ENCODE measurements at regions not wholly inside any gene's neighbourhood (a gene's known extent, or its start where the extent isn't known, plus 50 kb on each side); places are given as distances from the start of the nearest gene placed in this dataset.

DNA sequence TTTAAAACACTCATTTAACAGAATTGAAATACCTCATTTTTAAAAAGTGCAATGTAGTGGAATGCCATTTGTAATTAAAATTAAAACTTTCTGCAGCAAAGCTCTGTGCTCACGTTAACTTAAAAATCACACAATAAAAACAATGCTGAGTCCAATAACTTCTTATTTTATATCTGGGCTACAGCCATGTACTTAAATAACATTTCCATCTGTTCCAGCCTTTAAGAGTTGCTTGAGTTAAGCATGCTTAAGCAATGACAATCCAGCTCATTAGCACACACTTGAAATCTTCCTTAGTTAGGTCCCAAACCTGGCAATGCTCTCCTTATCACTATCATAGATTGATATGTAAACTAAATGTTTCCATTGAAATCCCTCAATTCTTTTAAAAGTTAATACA, 132.3 kb upstream of the CDH12 start:
- TF ChIP-seq, protein P1, sequence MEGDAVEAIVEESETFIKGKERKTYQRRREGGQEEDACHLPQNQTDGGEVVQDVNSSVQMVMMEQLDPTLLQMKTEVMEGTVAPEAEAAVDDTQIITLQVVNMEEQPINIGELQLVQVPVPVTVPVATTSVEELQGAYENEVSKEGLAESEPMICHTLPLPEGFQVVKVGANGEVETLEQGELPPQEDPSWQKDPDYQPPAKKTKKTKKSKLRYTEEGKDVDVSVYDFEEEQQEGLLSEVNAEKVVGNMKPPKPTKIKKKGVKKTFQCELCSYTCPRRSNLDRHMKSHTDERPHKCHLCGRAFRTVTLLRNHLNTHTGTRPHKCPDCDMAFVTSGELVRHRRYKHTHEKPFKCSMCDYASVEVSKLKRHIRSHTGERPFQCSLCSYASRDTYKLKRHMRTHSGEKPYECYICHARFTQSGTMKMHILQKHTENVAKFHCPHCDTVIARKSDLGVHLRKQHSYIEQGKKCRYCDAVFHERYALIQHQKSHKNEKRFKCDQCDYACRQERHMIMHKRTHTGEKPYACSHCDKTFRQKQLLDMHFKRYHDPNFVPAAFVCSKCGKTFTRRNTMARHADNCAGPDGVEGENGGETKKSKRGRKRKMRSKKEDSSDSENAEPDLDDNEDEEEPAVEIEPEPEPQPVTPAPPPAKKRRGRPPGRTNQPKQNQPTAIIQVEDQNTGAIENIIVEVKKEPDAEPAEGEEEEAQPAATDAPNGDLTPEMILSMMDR (conservative IDR thresholded peaks at IDR 0.05), result no peak
- H3K27ac Mint-ChIP-seq, result no peak overlapping the region
- H3K4ac ChIP-seq (ENCODE audit: low read depth, low read length), result no peak overlapping the region
- H3K27me3 Mint-ChIP-seq (ENCODE audit: low read depth), result no peaks in the 10 kb centered on the region
- DNase-seq, result no peak
- H3K36me3 Mint-ChIP-seq (ENCODE audit: insufficient read depth in 1 of 3, low read depth in 3 of 3), result no peaks in the 10 kb centered on the region
- H2BK15ac ChIP-seq (ENCODE audit: low read depth, low read length), result no peak overlapping the region
- H3K4me1 Mint-ChIP-seq, result no peaks in the 10 kb centered on the region
- no peak overlapping the region for H3K27ac ChIP-seq (ENCODE audit: insufficient read length, low read depth, low read length)
- H3K4me2 ChIP-seq (ENCODE audit: insufficient read depth, insufficient read length, low read length), result no peak overlapping the region
- no peak overlapping the region for H3K56ac ChIP-seq (ENCODE audit: insufficient read length, low read depth, low read length)
- WGBS (ENCODE audit: extremely low coverage, insufficient read length, low lambda C conversion rate), result no CpG with 5 or more reads among the region's 1 CpG
- H3K27me3 ChIP-seq (ENCODE audit: insufficient read depth, low read length), result no peaks in the 10 kb centered on the region
- no peak overlapping the region for H2BK12ac ChIP-seq (ENCODE audit: insufficient read length, low read depth, low read length)
- no peak overlapping the region for H2BK20ac ChIP-seq (ENCODE audit: low read depth, low read length, poor library complexity, severe bottlenecking)
- H3K4me1 ChIP-seq (ENCODE audit: insufficient read depth, low read length), result no peaks in the 10 kb centered on the region
- H4K8ac ChIP-seq (replicated peaks; ENCODE audit: insufficient read length, low read depth, low read length), result no peak overlapping the region
- H3K18ac ChIP-seq (ENCODE audit: insufficient read length, low read depth, low read length), result no peak overlapping the region
- H3K79me1 ChIP-seq (ENCODE audit: insufficient read depth, low read depth, low read length, poor library complexity, severe bottlenecking), result no peaks in the 10 kb centered on the region
- no peak overlapping the region for H3K4me3 Mint-ChIP-seq
- no peak overlapping the region for H3T11ph ChIP-seq (ENCODE audit: low read length)
- H4K5ac ChIP-seq (ENCODE audit: insufficient read length, low read depth, low read length), result no peak overlapping the region
- no peak overlapping the region for H3K9ac ChIP-seq (ENCODE audit: extremely low read depth, insufficient read length, low read length)
- H3K9me3 Mint-ChIP-seq, result no peaks in the 10 kb centered on the region
- H3K23me2 ChIP-seq (ENCODE audit: insufficient read length, low read depth, low read length, poor library complexity, severe bottlenecking), result no peaks in the 10 kb centered on the region
- no peaks in the 10 kb centered on the region for H3K79me2 ChIP-seq (ENCODE audit: insufficient read depth, low read length)
- H4K20me1 ChIP-seq (ENCODE audit: control insufficient read depth, insufficient read depth, insufficient read length), result no peaks in the 10 kb centered on the region
- H2AK5ac ChIP-seq (ENCODE audit: insufficient read length, low read length), result no peak overlapping the region
- H2BK5ac ChIP-seq (ENCODE audit: insufficient read length, low read length), result no peak overlapping the region
- H4K91ac ChIP-seq (ENCODE audit: insufficient read length, low read depth, low read length), result no peak overlapping the region
- no peaks in the 10 kb centered on the region for H3K9me3 ChIP-seq (ENCODE audit: control insufficient read depth, low read depth, low read length)
- H3K23ac ChIP-seq (ENCODE audit: insufficient read length, low read depth, low read length), result no peak overlapping the region
- H3K14ac ChIP-seq (ENCODE audit: insufficient read depth, low read length), result no peak overlapping the region
- H2BK120ac ChIP-seq (ENCODE audit: low read depth, low read length, poor library complexity, severe bottlenecking), result no peak overlapping the region
- no peak overlapping the region for H2AFZ ChIP-seq (ENCODE audit: low read length)

Data from H9 (cell line).